SK-N-SH (cell line): ENCODE measurements at regions not wholly inside any gene's neighbourhood (a gene's known extent, or its start where the extent isn't known, plus 50 kb on each side); places are given as distances from the start of the nearest gene placed in this dataset.

Experiments
- CHD2 ChIP-seq: fragments of 150-350 bp; IDR thresholded peaks from 2 replicates; pipeline ENCODE4 v1.6.1; 2018; ENCODE audit warnings: low read length; ENCODE audit not compliant: partially characterized antibody
- EP300 ChIP-seq, 2 experiments: IDR thresholded peaks; 2 replicates each; pipeline versions ENCODE4 v1.4.0 to v1.6.1; 2012; ENCODE audit warnings: borderline replicate concordance in 1 of 2, low read depth in 1 of 2, low read length in 1 of 2
- EZH2phosphoT487 ChIP-seq: fragments of 200-600 bp; sonication (generic); IDR thresholded peaks from 2 replicates; pipeline ENCODE4 v1.6.1; 2017; ENCODE audit warnings: low read depth, mixed run types, mild to moderate bottlenecking, antibody characterized with exemption, moderate library complexity, borderline replicate concordance
- GABPA ChIP-seq: IDR thresholded peaks from 2 replicates; pipeline ENCODE4 v1.4.0; 2012; ENCODE audit warnings: low read depth, mild to moderate bottlenecking
- GATA2 ChIP-seq: sonication (generic); formaldehyde crosslinking; IDR thresholded peaks from 2 replicates; pipeline ENCODE4 v1.5.0; 2020; ENCODE audit warnings: mild to moderate bottlenecking, missing genetic modification reagents
- MXI1 ChIP-seq: IDR thresholded peaks from 2 replicates; pipeline ENCODE4 v1.6.1; 2012; ENCODE audit warnings: mild to moderate bottlenecking, low read depth, low read length, improper control_type of control experiment
- REST ChIP-seq: IDR thresholded peaks from 2 replicates; pipeline ENCODE4 v1.6.1; 2012; ENCODE audit warnings: mild to moderate bottlenecking, low read depth, low read length, moderate library complexity
- RFX5 ChIP-seq: IDR thresholded peaks from 2 replicates; pipeline ENCODE4 v1.6.1; 2012; ENCODE audit warnings: mild to moderate bottlenecking, improper control_type of control experiment, low read length
- SMC3 ChIP-seq: IDR thresholded peaks from 2 replicates; pipeline ENCODE4 v1.6.1; 2012; ENCODE audit warnings: low read depth, low read length, improper control_type of control experiment
- TAF1 ChIP-seq: IDR thresholded peaks from 2 replicates; pipeline ENCODE4 v1.6.1; 2012; ENCODE audit warnings: low read depth, mild to moderate bottlenecking, low read length, moderate library complexity, borderline replicate concordance
- YY1 ChIP-seq: IDR thresholded peaks from 2 replicates; pipeline ENCODE4 v1.4.0; 2012; ENCODE audit warnings: low read depth, mild to moderate bottlenecking
- TF ChIP-seq, protein P1 (sequence below): fragments of 200-600 bp; sonication (generic); IDR thresholded peaks from 2 replicates; pipeline ENCODE4 v1.6.1; 2017; ENCODE audit warnings: antibody characterized with exemption, mild to moderate bottlenecking, moderate library complexity
- TF ChIP-seq, protein P2 (sequence below): IDR thresholded peaks from 2 replicates; pipeline ENCODE4 v1.4.0; 2012; ENCODE audit warnings: low read depth

DNA sequence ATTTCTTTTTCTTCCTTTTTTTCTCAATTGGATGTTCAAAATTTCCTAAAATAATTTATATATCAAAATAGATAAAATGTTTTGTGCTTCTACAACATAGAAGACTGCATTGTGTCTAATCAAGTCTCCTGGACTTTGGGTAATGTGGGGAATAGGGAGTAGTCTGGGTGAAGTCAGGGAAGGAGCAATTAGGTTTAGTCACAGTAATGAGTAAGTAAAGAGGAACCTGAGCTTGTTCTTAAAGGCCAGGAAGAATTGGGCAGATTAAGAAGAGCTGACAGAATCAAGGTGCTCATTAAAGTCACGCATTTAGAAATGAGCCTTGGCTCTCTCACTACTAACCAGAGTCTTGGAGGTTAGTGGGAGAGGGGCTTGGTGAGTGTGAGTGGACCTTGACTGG is 233.3 kb upstream of the SSTR1 start:
- no peak for TF ChIP-seq EZH2phosphoT487
- TF ChIP-seq, protein P1, sequence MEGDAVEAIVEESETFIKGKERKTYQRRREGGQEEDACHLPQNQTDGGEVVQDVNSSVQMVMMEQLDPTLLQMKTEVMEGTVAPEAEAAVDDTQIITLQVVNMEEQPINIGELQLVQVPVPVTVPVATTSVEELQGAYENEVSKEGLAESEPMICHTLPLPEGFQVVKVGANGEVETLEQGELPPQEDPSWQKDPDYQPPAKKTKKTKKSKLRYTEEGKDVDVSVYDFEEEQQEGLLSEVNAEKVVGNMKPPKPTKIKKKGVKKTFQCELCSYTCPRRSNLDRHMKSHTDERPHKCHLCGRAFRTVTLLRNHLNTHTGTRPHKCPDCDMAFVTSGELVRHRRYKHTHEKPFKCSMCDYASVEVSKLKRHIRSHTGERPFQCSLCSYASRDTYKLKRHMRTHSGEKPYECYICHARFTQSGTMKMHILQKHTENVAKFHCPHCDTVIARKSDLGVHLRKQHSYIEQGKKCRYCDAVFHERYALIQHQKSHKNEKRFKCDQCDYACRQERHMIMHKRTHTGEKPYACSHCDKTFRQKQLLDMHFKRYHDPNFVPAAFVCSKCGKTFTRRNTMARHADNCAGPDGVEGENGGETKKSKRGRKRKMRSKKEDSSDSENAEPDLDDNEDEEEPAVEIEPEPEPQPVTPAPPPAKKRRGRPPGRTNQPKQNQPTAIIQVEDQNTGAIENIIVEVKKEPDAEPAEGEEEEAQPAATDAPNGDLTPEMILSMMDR, result no peak
- TF ChIP-seq EP300 (IDR thresholded peaks at IDR 0.05; ENCODE audit: borderline replicate concordance in 1 of 2, low read depth in 1 of 2, low read length in 1 of 2), result no peak
- no peak for TF ChIP-seq CHD2
- no peak for TF ChIP-seq SMC3
- no peak for TF ChIP-seq TAF1
- no peak for TF ChIP-seq YY1
- no peak for TF ChIP-seq MXI1
- TF ChIP-seq RFX5, result no peak
- no peak for TF ChIP-seq GATA2
- TF ChIP-seq, protein P2, sequence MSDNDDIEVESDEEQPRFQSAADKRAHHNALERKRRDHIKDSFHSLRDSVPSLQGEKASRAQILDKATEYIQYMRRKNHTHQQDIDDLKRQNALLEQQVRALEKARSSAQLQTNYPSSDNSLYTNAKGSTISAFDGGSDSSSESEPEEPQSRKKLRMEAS, result no peak
- TF ChIP-seq REST, result no peak
- no peak for TF ChIP-seq GABPA
